ENCODE measurements at regions not wholly inside any gene's neighbourhood (a gene's known extent, or its start where the extent isn't known, plus 50 kb on each side); places are given as distances from the start of the nearest gene placed in this dataset.
"Not testable (repeated sequence)": the region's sequence is repeated elsewhere in the genome, so short reads cannot be mapped to it uniquely, and the experiment has no call there.

DNA sequence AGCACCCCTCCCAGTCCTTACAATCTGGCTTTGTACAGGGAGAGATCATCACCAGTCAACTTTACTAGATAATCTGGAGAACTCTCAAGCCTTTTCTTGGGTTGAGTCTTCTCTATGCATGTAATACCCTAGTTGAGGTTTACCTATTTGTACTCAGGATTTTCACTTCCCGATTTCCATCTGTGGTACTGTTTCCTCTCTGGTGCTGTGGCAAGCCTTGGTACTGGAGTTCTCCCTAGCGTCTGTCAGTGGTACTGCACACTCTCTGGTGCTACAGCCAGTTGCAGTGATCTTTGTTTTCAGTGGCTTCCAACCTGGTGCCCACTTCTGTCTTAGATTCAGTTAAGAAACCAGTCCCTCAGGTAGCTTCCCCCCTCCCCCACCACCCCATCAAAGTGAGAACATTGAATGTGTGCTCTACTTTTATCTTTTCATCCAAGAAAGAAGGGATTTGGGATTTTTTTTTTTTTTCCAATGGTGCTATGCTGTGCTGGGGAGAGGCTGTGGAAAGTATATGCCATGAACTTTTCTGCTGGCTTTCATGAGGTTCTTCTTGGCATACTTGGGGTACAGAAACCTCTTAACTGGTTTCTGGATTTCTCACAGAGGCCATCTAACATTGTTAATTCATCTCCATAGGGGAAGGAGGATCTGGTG is 69.4 kb upstream of the EVL start:
- peak; percentile 57 for DNase-seq (ENCODE audit: low spot score)

DNA sequence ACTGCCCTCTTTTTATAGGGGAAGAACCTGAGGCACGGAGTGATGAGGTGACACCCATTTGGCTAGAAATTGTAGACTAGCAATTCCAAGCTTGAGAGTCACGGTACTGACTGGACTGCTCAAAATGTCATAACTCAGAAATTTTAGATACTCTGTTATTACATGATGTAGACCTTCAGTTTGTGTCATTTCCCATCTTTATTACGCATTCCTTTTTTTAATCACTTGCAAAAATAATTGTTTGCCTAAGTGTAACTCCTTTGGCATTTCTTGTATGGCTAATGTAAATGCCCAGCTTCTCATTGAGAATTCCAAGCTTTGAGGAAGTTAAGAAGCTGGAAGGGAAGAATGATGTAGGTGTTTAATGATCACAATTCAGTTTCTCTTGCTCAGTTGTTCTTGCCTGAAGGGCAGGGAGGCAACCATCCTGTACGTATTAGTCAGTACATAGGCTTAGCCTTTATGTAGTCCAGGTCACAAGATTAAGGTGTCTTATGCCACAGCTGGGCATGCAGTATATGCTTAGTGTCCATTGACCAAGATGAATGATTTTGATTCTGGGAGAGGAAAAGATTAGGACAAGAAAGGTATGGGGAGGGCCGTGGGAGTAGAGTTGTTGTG is 68.2 kb upstream of the EVL start:
- DNase-seq (ENCODE audit: low spot score) = no peak

DNA sequence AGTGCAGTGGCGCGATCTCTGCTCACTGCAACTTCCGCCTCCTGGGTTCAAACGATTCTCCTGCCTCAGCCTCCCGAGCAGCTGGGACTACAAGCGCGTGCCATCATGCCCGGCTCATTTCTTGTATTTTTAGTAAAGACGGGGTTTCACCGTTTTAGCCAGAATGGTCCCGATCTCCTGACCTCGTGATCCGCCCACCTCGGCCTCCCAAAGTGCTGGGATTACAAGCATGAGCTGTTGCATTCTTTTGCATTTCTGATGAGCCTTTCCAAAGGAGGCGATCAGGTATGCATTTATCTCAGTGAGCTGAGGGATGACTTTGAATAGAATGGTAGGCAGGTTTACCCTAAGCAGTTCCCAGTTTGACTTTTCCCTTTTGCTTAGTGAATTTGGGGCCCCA is 64.8 kb upstream of the EVL start:
- not testable (repeated sequence) for DNase-seq (ENCODE audit: low spot score)

DNA sequence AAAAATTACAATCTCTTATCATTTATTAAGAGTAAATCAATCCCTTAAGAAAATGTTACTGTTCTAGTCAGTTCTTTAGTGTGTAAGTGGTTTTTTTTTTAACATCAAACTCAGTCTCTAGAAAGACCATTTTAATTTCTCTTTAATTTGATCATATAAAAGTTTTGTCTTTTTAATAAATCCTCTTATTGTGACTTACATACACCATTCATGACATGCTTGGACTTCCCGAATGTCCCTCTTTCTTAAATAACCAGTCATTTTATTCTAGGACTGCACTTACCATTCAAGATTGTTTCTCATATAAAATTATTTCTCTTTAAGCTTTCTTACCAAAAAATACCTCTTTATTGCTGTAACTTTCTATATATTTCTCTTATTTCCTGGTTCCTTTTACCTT is 60.8 kb upstream of the EVL start:
- DNase-seq (ENCODE audit: low spot score) = no peak

DNA sequence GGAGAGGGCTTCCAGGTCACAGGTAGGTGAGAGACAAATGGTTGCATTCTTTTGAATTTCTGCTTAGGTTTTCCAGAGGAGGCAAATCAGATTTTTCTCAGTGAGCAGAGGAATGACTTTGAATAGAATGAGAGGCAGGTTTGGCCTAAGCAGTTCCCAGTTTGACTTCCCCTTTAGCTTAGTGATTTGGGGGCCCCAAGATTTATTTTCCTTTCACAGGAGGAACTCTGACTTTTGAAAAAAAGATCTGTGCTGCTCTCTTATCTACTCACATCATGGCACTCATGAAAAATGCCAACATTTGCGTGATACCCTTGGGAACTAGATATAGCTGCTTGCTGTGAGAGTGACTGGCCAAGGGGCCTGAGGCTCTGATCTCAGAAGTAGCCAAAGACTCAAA is 58.0 kb upstream of the EVL start:
- DNase-seq (ENCODE audit: low spot score) = no peak

DNA sequence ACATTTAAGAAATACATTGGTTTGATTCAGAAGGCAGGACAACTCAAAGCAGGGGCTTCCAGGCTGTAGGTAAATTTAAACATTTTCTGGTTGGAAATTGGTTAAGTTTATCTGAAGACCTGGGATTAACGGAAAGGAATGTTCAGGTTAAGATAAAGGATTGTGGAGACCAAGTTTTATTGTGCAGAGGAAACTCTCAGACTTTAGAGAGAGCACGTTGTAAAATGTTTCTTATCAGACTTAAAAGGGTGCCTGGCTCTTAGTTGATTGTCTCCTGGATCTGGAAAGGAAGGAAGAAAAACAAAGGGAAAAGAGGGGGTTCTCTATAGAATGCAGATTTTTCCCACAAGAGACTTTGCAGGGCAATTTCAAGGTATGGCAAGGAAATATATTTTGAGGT is 55.4 kb upstream of the EVL start:
- not testable (repeated sequence) for DNase-seq (ENCODE audit: low spot score)

DNA sequence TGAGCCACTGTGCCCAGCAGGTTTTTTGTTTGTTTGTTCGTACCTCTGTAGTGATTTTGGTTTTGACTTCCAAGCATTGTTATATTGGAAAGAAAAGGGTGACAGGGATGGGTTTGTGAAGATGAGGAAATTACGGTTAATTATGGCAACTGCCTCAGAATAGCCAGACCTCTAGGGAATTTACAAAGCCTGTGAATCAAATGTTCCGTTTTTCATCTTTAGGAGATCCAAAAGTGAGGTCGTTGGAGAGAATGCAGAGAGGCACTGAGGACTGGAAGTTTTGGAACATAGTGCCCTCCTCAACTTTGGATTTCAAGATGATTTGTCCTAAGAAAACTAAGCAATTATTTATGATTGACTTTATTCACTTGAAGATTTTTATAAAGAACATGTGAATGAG is 54.5 kb upstream of the EVL start:
- no peak for DNase-seq (ENCODE audit: low spot score)

DNA sequence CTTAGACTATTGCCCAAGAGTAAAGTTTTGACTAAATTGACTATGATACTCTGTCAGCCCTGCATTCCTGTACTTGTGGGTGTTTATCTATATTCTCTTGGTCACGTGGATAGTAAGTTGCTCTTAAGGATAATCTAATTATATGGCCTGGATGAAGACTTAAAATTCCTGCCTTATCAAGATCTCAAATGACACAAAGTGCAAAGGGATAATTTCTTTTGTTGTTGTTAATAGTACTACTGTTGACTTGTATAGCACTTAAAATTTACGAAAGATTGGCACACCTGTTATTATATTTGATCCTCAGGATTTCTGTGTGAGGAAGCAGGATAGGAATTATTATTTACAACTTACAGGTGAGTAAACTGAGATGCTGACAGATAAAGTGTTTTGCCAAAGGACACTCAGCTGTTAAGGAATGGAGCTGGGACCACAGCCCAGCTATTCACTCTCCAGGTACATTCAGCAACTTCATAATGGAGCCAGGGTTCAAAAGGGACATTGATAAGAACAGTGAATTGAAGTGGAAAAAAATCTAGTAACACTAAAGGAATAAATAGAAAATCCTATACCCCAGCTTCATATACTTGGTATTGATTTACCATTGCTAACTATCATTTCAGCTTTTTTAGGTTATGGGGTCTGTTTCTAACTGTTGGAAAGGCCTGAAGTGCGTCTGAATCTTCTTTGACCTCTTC is 53.4 kb upstream of the EVL start:
- no peak for DNase-seq (ENCODE audit: low spot score)

DNA sequence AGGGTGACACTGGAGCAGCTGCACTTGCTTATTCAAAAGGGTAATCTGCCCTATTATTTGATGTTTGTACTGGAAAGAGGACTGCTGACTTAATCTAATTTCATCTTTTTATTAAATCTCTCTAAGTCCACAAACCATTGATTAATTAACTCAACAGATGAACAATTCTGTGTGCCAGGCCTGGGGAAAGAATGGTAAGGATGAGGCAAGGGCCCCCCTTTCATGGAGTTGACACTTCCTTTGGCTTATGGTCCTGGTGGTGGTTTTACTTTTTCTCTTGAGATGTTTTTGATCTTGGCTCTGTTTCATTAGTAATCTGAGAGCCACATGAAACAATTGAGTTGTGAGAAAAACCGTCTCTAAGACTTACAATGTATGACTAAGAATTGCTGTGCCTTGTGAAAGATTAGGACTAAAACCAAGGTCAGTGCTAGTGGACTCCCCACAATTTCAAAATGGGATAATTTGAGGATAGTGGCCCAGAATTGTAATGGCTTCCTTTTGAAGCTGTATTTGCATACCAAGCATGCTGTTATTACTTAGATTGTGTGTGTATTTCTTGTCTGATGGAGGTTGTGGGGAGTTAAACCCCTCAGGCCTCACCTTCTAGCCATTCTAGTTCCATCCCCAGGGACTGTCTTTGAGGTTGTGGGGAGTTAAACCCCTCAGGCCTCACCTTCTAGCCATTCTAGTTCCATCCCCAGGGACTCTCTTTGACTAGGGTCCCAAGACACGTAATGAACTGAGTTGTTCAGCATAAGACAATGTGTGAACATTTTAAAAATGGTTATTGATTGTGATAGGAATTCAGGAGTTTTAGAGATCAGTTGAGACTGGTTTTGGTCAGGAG is 52.5 kb upstream of the EVL start:
- DNase-seq (ENCODE audit: low spot score) = no peak

DNA sequence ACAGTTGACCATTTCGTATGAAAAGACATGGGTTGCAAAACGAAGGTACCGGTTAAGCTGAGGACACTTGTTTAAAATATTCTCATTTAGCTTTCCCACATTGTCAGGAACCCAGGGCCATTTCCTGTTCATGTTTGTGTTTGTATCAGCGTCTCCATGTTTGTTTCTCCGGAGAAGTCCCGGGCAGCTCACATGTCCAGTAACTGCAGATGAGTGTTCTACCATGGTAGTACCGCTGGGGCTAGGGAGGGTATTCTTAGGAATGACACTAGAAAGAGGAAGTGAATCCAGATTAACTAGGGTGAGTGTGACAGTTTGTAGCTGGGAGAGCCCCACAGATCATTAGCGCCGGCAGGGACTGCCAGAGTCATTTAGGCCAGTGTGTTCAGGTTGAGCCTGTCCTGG is 50.0 kb upstream of the EVL start:
- no peak for DNase-seq (ENCODE audit: low spot score)
